ENCODE measurements at regions not wholly inside any gene's neighbourhood (a gene's known extent, or its start where the extent isn't known, plus 50 kb on each side); places are given as distances from the start of the nearest gene placed in this dataset.

DNA sequence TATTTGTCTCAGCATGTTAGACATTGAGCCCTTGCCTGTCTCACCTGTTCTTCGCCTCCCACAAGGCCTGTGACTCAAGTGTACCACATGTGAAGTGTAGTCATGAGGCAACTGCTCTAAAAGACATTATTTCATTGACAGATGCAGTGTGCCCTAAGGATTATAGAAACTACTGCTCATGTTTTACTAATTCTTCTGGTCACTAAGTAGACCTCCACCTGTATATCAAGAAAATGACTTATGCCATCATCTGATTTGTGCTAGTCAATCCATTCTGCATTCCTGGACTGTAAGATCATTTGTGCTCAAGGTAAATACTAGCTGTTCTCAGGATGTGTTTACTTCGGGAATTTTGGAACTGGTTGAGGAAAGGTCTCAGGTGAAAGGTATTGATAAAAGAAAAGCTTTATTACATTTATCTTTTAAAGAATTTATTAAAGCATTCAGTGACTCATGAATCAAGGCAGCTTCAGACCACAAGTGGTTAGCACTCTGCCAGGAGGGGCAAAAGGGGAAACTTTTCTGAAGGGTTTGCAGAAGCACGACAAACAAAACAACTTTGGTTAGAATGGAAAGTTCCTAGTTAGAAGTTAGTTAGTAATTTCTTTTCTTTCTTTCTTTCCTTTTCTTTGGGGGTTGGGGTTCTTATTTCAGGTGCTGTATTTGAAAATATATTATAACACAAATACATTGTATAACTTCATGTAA, 465.3 kb upstream of the CBLB start:
- TF ChIP-seq, protein P1, sequence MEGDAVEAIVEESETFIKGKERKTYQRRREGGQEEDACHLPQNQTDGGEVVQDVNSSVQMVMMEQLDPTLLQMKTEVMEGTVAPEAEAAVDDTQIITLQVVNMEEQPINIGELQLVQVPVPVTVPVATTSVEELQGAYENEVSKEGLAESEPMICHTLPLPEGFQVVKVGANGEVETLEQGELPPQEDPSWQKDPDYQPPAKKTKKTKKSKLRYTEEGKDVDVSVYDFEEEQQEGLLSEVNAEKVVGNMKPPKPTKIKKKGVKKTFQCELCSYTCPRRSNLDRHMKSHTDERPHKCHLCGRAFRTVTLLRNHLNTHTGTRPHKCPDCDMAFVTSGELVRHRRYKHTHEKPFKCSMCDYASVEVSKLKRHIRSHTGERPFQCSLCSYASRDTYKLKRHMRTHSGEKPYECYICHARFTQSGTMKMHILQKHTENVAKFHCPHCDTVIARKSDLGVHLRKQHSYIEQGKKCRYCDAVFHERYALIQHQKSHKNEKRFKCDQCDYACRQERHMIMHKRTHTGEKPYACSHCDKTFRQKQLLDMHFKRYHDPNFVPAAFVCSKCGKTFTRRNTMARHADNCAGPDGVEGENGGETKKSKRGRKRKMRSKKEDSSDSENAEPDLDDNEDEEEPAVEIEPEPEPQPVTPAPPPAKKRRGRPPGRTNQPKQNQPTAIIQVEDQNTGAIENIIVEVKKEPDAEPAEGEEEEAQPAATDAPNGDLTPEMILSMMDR (IDR thresholded peaks at IDR 0.05; ENCODE audit: control insufficient read depth, extremely low read depth, insufficient read depth) = no peak
- no peak overlapping the region for H3K4me3 ChIP-seq (ENCODE audit: low read depth, low read length)
- DNase-seq (ENCODE audit: low read depth) = no peak

DNA sequence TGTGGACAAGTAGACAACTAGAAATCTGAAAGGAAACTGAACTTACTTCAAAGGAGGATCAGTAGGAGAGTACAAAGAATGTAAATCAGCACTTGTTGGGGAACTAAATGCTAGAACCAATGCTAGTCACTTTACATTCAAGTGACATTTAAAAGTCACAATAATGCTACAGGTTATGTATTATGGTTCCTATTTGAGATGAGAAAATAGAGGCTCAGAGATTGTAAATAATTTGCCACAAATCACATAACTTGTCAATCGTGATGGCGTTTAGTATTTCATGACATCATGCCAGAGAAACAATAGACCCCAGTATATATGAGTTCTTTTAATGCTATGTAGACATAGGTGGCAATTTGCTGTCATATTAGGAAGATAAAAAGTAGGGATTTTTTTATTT, 467.8 kb upstream of the CBLB start:
- no peak for DNase-seq (ENCODE audit: low read depth)
- H3K4me3 ChIP-seq (ENCODE audit: low read depth, low read length) = no peak overlapping the region
- TF ChIP-seq, protein P1 (IDR thresholded peaks at IDR 0.05; ENCODE audit: control insufficient read depth, extremely low read depth, insufficient read depth) = no peak

- TF ChIP-seq, protein P1 (IDR thresholded peaks at IDR 0.05; ENCODE audit: control insufficient read depth, extremely low read depth, insufficient read depth) = no peak
- no peak for DNase-seq (ENCODE audit: low read depth)
Measured at GRCh38 chr3:106337116-106337515, 468.3 kb upstream of the CBLB start.

DNA sequence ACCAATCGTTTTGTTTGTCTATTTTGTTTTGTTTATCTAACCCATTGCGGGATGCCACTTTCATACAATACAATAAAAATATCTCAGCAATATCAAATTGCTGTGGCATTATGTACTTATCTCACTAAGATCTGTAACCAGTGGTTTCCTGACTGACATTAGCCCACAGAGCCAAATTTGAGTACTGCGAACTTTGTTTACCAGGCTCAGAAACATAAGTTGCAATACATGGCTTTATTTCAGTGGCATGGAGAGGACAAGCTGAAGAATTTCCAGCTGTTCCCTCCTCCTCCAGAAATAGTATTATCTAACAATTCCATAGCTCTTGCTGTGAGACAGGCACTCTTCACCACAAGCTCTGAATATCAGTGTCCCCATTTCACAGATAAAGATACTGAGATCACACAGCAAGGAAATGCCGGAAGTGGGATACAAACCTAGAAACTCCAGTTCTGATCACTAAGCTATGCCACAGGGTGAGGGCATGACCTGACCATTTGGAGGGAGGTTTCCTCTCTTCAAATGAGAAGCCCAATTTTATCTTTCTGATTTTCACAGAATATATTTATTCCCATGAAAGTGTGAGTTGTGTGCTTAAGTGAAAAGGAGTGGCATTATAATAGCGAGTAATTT, 469.9 kb upstream of the CBLB start:
- TF ChIP-seq, protein P1 (IDR thresholded peaks at IDR 0.05; ENCODE audit: control insufficient read depth, extremely low read depth, insufficient read depth) = no peak
- no peak for DNase-seq (ENCODE audit: low read depth)

More at GRCh38 chr3:106337116-106337515, 468.3 kb upstream of the CBLB start:
- no peak overlapping the region for H3K4me3 ChIP-seq (ENCODE audit: low read depth, low read length)

DNA sequence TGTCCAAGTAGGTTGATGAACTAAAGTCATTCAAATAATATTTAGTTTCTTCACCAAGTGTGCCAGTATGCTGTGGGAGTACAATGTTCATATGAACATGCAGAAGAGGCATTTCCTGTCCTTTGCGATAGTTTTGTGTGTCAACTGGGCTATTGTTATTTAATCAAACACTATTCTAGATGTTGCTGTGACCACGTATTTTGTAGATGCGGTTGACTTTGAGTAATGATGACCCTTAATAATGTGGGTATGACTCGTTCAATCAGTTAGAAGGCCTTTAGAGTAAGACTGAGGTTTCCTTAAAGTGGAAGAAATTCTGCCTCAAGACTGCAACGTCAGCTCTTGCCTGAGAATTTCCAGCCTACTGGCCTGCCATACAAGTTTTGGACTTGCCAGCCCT, 470.7 kb upstream of the CBLB start:
- H3K4me3 ChIP-seq (ENCODE audit: low read depth, low read length) = no peak overlapping the region
- no peak for DNase-seq (ENCODE audit: low read depth)
- TF ChIP-seq, protein P1 (IDR thresholded peaks at IDR 0.05; ENCODE audit: control insufficient read depth, extremely low read depth, insufficient read depth) = no peak

More for the DNA sequence above, 469.9 kb upstream of the CBLB start:
- H3K4me3 ChIP-seq (ENCODE audit: low read depth, low read length) = no peak overlapping the region

- no peak overlapping the region for H3K4me3 ChIP-seq (ENCODE audit: low read depth, low read length)
- no peak for DNase-seq (ENCODE audit: low read depth)
- TF ChIP-seq, protein P1 (IDR thresholded peaks at IDR 0.05; ENCODE audit: control insufficient read depth, extremely low read depth, insufficient read depth) = no peak
Measured at GRCh38 chr3:106341087-106341486, 472.3 kb upstream of the CBLB start.

Data from LNCaP clone FGC (cell line).